ENCODE measurements at regions not wholly inside any gene's neighbourhood (a gene's known extent, or its start where the extent isn't known, plus 50 kb on each side); places are given as distances from the start of the nearest gene placed in this dataset.

- Histone ChIP-seq H3K4me1 (ENCODE audit: control insufficient read depth, insufficient read depth, low read length) (peaks cover 3% of the 10 kb centered on the region; the same call in 1 of the 2 replicates), H3K9ac (ENCODE audit: control insufficient read depth, insufficient read depth, low read length) (no peak overlapping the region), H3K9me3 (replicated peaks; ENCODE audit: control insufficient read depth, insufficient read depth, low read length) (no peaks in the 10 kb centered on the region), H3K27me3 (replicated peaks in 1 of 2; ENCODE audit: control insufficient read depth in 2 of 2, insufficient read depth in 2 of 2, low read length in 1 of 2) (no peaks in the 10 kb centered on the region; a peak in 1 of 4 replicates), H3K4me3 (no peak overlapping the region), H3K4me2 (ENCODE audit: control insufficient read depth, insufficient read depth) (no peak overlapping the region), H4K20me1 (ENCODE audit: control insufficient read depth, insufficient read depth) (no peaks in the 10 kb centered on the region), H3K79me2 (ENCODE audit: control insufficient read depth, insufficient read depth, low read length) (no peaks in the 10 kb centered on the region), H3K27ac (ENCODE audit: control insufficient read depth, insufficient read depth) (no peak overlapping the region), H3K36me3 (ENCODE audit: control insufficient read depth in 2 of 2, insufficient read depth in 2 of 2, low read length in 1 of 2) (no peaks in the 10 kb centered on the region), H2AFZ (ENCODE audit: control insufficient read depth, low read depth, low read length) (no peak overlapping the region)
- POLR2A ChIA-PET = no interaction called here
- BruUV-seq (replicated peaks) = no TSS peak
- SMC1A ChIA-PET (ENCODE audit: uncharacterized antibody, unreplicated experiment) = no interaction called here
- in situ Hi-C loops (cut with MboI) = no loop called here
- FAIRE-seq (no peak), ATAC-seq (no peak), DNase-seq (ENCODE audit: low read depth, low spot score) (no peak)
- 29% methylated on average over 5 of the region's 5 CpGs for WGBS (ENCODE audit: insufficient coverage, insufficient replicate concordance, low lambda C conversion rate, missing lambda C conversion rate)
- TF ChIP-seq REST (IDR thresholded peaks at IDR 0.05; ENCODE audit: low read depth, low read length) (no peak), NFXL1 (IDR thresholded peaks at IDR 0.05; ENCODE audit: borderline replicate concordance) (no peak), NFYB (IDR thresholded peaks at IDR 0.05; ENCODE audit: insufficient read depth, low read depth, low read length) (no peak), RELA (IDR thresholded peaks at IDR 0.05; ENCODE audit: borderline replicate concordance, partially characterized antibody) (no peak), CHD1 (IDR thresholded peaks at IDR 0.05; ENCODE audit: low read depth, low read length) (no peak), RB1 (IDR thresholded peaks at IDR 0.05; ENCODE audit: borderline replicate concordance) (no peak), MYB (IDR thresholded peaks at IDR 0.05; ENCODE audit: borderline replicate concordance, low read depth, low read length) (no peak), EGR1 (IDR thresholded peaks at IDR 0.05; ENCODE audit: borderline replicate concordance in 1 of 2, low read depth in 2 of 2, low read length in 2 of 2) (no peak), IRF4 (IDR thresholded peaks at IDR 0.05; ENCODE audit: low read depth, low read length) (no peak), ASH2L (IDR thresholded peaks at IDR 0.05; ENCODE audit: borderline replicate concordance, low read depth) (no peak), ZBTB4 (CRISPR knock-in tag; IDR thresholded peaks at IDR 0.05) (no peak), PBX3 (IDR thresholded peaks at IDR 0.05; ENCODE audit: insufficient replicate concordance, low read depth, low read length) (no peak)
- intact Hi-C loops (cut with micrococcal nuclease; ENCODE audit: unreplicated experiment) = no loop called here
- CTCF ChIA-PET = interaction anchor here (1.1 kb wide), 1 partner anchor 13 kb away, joined by 3 read pairs; no protein-coding TSS in a partner anchor
- RAD21 ChIA-PET (ENCODE audit: unreplicated experiment) = no interaction called here
Observed at GRCh38 chr3:190718097-190718496, 144.4 kb downstream of the GMNC start.

All from GM12878 (cell line).